Kidney (tissue), 13 donors: ENCODE measurements at regions not wholly inside any gene's neighbourhood (a gene's known extent, or its start where the extent isn't known, plus 50 kb on each side); places are given as distances from the start of the nearest gene placed in this dataset.

Experiments used
- DNase-seq, 5 donors: peaks; one replicate each; pipeline ENCODE4 v3.0.0-alpha.2; 2013 to 2020
- FAIRE-seq: peaks from 2 replicates; lab custom pipeline; 2012; peaks lifted over from hg19 to GRCh38; lab: Jason Lieb, UNC
- H3K27ac ChIP-seq, 2 donors: one replicate each; pipeline ENCODE4 v1.7.0; 2013; ENCODE audit warnings: low read depth in 2 of 2, low read length in 2 of 2, inconsistent platforms in 1 of 2
- H3K27me3 ChIP-seq: one replicate; pipeline ENCODE4 v1.7.1; 2013; ENCODE audit warnings: low read length, inconsistent platforms; ENCODE audit not compliant: control insufficient read depth, insufficient read depth
- H3K36me3 ChIP-seq, 3 donors: one replicate each; pipeline versions ENCODE4 v1.7.0 to v1.7.1; 2013; ENCODE audit warnings: low read length in 3 of 3, control low read depth in 1 of 3, inconsistent platforms in 1 of 3; ENCODE audit not compliant: insufficient read depth in 3 of 3, control insufficient read depth in 2 of 3
- H3K4me1 ChIP-seq, 3 donors: one replicate each; pipeline versions ENCODE4 v1.7.0 to v1.7.1; 2013; ENCODE audit warnings: low read length in 3 of 3, inconsistent platforms in 1 of 3, low read depth in 1 of 3; ENCODE audit not compliant: control insufficient read depth in 2 of 3, insufficient read depth in 2 of 3
- H3K4me3 ChIP-seq, 3 donors: one replicate each; pipeline versions ENCODE4 v1.7.0 to v1.8.1; 2013; ENCODE audit warnings: low read length in 3 of 3, control low read depth in 1 of 3, inconsistent platforms in 1 of 3
- H3K9ac ChIP-seq, 3 donors: one replicate each; pipeline versions ENCODE4 v1.7.0 to v1.7.1; 2013; ENCODE audit warnings: low read length in 3 of 3, control low read depth in 1 of 3, inconsistent platforms in 1 of 3
- H3K9me3 ChIP-seq, 3 donors: one replicate each; pipeline versions ENCODE4 v1.7.0 to v1.7.1; 2013; ENCODE audit warnings: low read length in 3 of 3, control low read depth in 1 of 3, inconsistent platforms in 1 of 3; ENCODE audit not compliant: control insufficient read depth in 2 of 3, insufficient read depth in 1 of 3
- intact Hi-C: fragments of 100-400 bp; cut with DNase I; formaldehyde crosslinking; loops from one replicate; pipeline ENCODE4 v1.11.1; 2022
- TF ChIP-seq, protein P1 (sequence below): IDR thresholded peaks from 3 replicates; pipeline ENCODE4 v1.5.1; 2012; ENCODE audit warnings: mild to moderate bottlenecking, moderate library complexity, borderline replicate concordance; ENCODE audit not compliant: insufficient read depth; ENCODE audit errors: extremely low read depth
- donor health status: control.
- donor health status: control.
- donor health status: control.
- donor health status: control.
- donor health status: control.
- donor health status: DM: yes; HTN: yes; CAD: no.
- donor health status: Normal renal cell carcinoma (clear cell type).

DNA sequence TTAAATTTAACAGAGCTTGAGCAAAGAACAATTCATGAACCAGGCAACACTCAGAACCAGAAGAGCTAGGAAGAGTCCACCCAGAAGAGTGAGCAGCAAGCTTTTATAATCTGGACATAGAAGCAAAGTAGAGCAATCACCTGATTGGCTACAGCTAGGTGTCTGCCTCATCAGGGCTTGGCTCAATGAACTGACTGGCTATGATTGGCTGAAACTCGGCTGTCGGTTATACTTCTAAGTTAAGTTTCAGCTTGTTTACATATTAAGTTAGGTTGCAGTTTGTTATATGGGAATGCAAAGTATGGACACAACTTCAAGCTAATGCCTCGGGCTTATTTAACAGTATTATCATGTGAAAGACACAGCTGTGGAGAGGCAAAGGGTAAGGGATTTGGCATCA, 63.2 kb upstream of the NABP1 start:
- no peak overlapping the region for H3K4me3 ChIP-seq
- no peaks in the 10 kb centered on the region for H3K27me3 ChIP-seq
- FAIRE-seq, result no peak
- intact Hi-C loops, result no loop called here
- TF ChIP-seq, protein P1, sequence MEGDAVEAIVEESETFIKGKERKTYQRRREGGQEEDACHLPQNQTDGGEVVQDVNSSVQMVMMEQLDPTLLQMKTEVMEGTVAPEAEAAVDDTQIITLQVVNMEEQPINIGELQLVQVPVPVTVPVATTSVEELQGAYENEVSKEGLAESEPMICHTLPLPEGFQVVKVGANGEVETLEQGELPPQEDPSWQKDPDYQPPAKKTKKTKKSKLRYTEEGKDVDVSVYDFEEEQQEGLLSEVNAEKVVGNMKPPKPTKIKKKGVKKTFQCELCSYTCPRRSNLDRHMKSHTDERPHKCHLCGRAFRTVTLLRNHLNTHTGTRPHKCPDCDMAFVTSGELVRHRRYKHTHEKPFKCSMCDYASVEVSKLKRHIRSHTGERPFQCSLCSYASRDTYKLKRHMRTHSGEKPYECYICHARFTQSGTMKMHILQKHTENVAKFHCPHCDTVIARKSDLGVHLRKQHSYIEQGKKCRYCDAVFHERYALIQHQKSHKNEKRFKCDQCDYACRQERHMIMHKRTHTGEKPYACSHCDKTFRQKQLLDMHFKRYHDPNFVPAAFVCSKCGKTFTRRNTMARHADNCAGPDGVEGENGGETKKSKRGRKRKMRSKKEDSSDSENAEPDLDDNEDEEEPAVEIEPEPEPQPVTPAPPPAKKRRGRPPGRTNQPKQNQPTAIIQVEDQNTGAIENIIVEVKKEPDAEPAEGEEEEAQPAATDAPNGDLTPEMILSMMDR, result no peak
- H3K27ac ChIP-seq, result no peak overlapping the region
- no peak for DNase-seq
- H3K4me1 ChIP-seq, result no peaks in the 10 kb centered on the region
- no peaks in the 10 kb centered on the region for H3K36me3 ChIP-seq
- no peak overlapping the region for H3K9ac ChIP-seq
- no peaks in the 10 kb centered on the region for H3K9me3 ChIP-seq

DNA sequence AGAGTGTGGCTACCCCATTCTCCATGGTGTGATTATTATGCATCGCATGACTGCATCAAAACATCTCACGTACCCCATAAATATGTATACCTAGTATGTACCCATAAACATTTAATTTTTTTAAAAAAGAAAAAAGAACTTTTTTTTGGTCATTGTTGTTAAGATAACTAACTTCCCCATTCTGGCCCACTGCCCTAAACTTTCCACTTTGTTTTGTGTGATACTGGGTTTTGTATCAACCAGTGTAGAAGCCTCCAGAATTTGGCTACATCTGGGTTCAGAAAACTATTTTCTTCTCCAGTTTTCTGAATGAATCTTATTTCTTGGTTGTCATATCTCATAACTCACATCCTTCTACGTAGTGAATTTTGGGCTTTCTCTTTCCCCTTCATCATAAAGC, 62.3 kb upstream of the NABP1 start:
- Histone ChIP-seq H3K36me3 (no peaks in the 10 kb centered on the region), H3K27me3 (no peaks in the 10 kb centered on the region), H3K4me3 (no peak overlapping the region), H3K27ac (no peak overlapping the region), H3K4me1 (no peaks in the 10 kb centered on the region), H3K9me3 (no peaks in the 10 kb centered on the region), H3K9ac (no peak overlapping the region)
- TF ChIP-seq, protein P1, result no peak
- intact Hi-C loops, result no loop called here
- FAIRE-seq (no peak), DNase-seq (no peak)

DNA sequence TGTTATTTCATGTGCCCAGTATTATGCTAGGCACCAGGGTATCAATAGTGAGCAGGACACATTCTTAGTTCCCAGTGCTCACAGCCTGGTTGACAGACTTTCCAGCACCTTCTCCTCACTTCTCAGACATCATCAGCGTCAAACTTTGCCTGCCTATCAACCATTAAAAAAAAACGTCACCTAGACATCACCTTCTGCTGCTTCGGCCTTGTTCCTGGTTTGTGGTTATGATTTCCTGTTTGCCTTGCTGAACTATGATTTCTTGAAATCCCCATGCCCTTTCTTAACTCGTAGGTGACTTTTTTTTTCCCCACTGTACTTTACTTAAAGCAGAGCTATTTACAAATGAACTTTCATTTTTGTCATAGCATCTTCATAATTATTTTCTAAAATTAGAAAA, 60.4 kb upstream of the NABP1 start:
- TF ChIP-seq, protein P1, result no peak

More for the DNA sequence above, 60.4 kb upstream of the NABP1 start:
- Histone ChIP-seq H3K27ac (no peak overlapping the region), H3K27me3 (no peaks in the 10 kb centered on the region), H3K36me3 (no peaks in the 10 kb centered on the region), H3K9me3 (no peaks in the 10 kb centered on the region), H3K9ac (no peak overlapping the region), H3K4me1 (no peaks in the 10 kb centered on the region), H3K4me3 (no peak overlapping the region)
- DNase-seq (no peak), FAIRE-seq (no peak)
- intact Hi-C loops, result no loop called here
